HCT116 (cell line): ENCODE measurements at regions not wholly inside any gene's neighbourhood (a gene's known extent, or its start where the extent isn't known, plus 50 kb on each side); places are given as distances from the start of the nearest gene placed in this dataset.

Source experiments
- ATAC-seq: fragments of 200-7000 bp; cut with Tn5 transposase; 2 replicates; pipeline ENCODE4 v1.9.1; 2020; ENCODE audit warnings: mild to moderate bottlenecking, moderate library complexity
- BruUV-seq: library from RNA; stranded (reverse); fragments of 400-500 nt; replicated peaks from 2 replicates; lab custom pipeline; 2021; lab: Mats Ljungman, UMichigan
- CTCF ChIA-PET: fragments of 300-600 bp; sonication (Branson Sonifier 250); formaldehyde crosslinking; loops from one replicate; lab custom pipeline; 2021; ENCODE audit warnings: antibody characterized with exemption; lab: Charles Lee
- POLR2A ChIA-PET: fragments of 300-600, 350-600 bp; sonication (Branson Sonifier 250); formaldehyde crosslinking; loops from one replicate; lab custom pipeline; 2021; ENCODE audit warnings: antibody characterized with exemption; lab: Charles Lee
- RAD21 ChIA-PET, 2 experiments: fragments of 300-600 bp; sonication (Branson Sonifier 250); formaldehyde crosslinking; loops; one replicate each; lab custom pipeline; 2023; ENCODE audit warnings: low total read pairs in 2 of 2; ENCODE audit not compliant: uncharacterized antibody in 2 of 2, unreplicated experiment in 2 of 2, low non-redundant PET in 1 of 2; lab: Charles Lee
- DNase-seq: peaks from one replicate; pipeline ENCODE4 v3.0.0-alpha.2; 2010; ENCODE audit warnings: low read depth, low spot score
- H2AFZ ChIP-seq: fragments of 200-600 bp; shearing (Covaris generic), sonication (generic); 2 replicates; pipeline ENCODE4 v1.6.1; 2017; ENCODE audit warnings: low read depth, mixed run types, mixed read lengths, antibody characterized with exemption, low read length; ENCODE audit not compliant: poor library complexity, severe bottlenecking
- H3K27ac ChIP-seq: 2 replicates; pipeline ENCODE4 v1.5.1; 2012; ENCODE audit warnings: low read depth, low read length
- H3K27me3 ChIP-seq: fragments of 200-600 bp; sonication (generic); 2 replicates; pipeline ENCODE4 v1.6.1; 2016; ENCODE audit warnings: mixed run types, low read length, mixed read lengths; ENCODE audit not compliant: insufficient read depth
- H3K36me3 ChIP-seq, 2 experiments: fragments of 200-500 bp in 1 of 2; fragments of 200-600 bp in 1 of 2; sonication (Bioruptor generic) in 1 of 2; sonication (generic) in 1 of 2; 2 replicates each; pipeline versions ENCODE4 v1.5.1 to v1.6.1; 2014 to 2016; ENCODE audit warnings: low read length in 2 of 2, inconsistent platforms in 1 of 2, mixed read lengths in 1 of 2, mixed run types in 1 of 2; ENCODE audit not compliant: insufficient read depth in 2 of 2, control insufficient read depth in 1 of 2
- H3K4me1 ChIP-seq, 2 experiments: fragments of 200-600 bp in 1 of 2; sonication (generic) in 1 of 2; 2 replicates each; pipeline versions ENCODE4 v1.5.1 to v1.6.1; 2012 to 2017; ENCODE audit warnings: low read length in 2 of 2, inconsistent platforms in 1 of 2, mild to moderate bottlenecking in 1 of 2, mixed read lengths in 1 of 2, mixed run types in 1 of 2, moderate library complexity in 1 of 2; ENCODE audit not compliant: insufficient read depth in 2 of 2, control insufficient read depth in 1 of 2
- H3K4me2 ChIP-seq: fragments of 200-600 bp; sonication (generic); 2 replicates; pipeline ENCODE4 v1.6.1; 2017; ENCODE audit warnings: mixed run types, low read length, mixed read lengths
- H3K4me3 ChIP-seq, 2 experiments: fragments of 200-600 bp in 1 of 2; sonication (generic) in 1 of 2; replicated peaks in 1 of 2; 2 replicates each; pipeline ENCODE4 v1.5.1; 2011 to 2016; ENCODE audit warnings: low read length in 2 of 2, control low read depth in 1 of 2, low read depth in 1 of 2, mild to moderate bottlenecking in 1 of 2, mixed read lengths in 1 of 2, mixed run types in 1 of 2
- H3K79me2 ChIP-seq: fragments of 200-600 bp; sonication (generic); 2 replicates; pipeline ENCODE4 v1.6.1; 2017; ENCODE audit warnings: mild to moderate bottlenecking, mixed run types, low read length, moderate library complexity, mixed read lengths; ENCODE audit not compliant: insufficient read depth
- H3K9ac ChIP-seq: fragments of 200-600 bp; sonication (generic); 2 replicates; pipeline ENCODE4 v1.6.1; 2016; ENCODE audit warnings: low read length, mixed read lengths
- H3K9me2 ChIP-seq: fragments of 200-600 bp; sonication (generic), shearing (Covaris generic); 2 replicates; pipeline ENCODE4 v1.6.1; 2017; ENCODE audit warnings: mixed run types, mild to moderate bottlenecking, moderate library complexity; ENCODE audit not compliant: insufficient read depth
- H3K9me3 ChIP-seq, 2 experiments: fragments of 200-500 bp in 1 of 2; fragments of 200-600 bp in 1 of 2; sonication (Bioruptor generic) in 1 of 2; sonication (generic) in 1 of 2; 2 replicates each; pipeline ENCODE4 v1.6.1; 2014 to 2017; ENCODE audit warnings: low read length in 2 of 2, mixed read lengths in 2 of 2, inconsistent platforms in 1 of 2, low read depth in 1 of 2, mild to moderate bottlenecking in 1 of 2, mixed run types in 1 of 2, moderate library complexity in 1 of 2; ENCODE audit not compliant: control insufficient read depth in 1 of 2, insufficient read depth in 1 of 2
- H4K20me1 ChIP-seq: fragments of 200-600 bp; sonication (generic), shearing (Covaris generic); 2 replicates; pipeline ENCODE4 v1.6.1; 2017; ENCODE audit warnings: mixed run types, mild to moderate bottlenecking, moderate library complexity; ENCODE audit not compliant: insufficient read depth
- ATF3 ChIP-seq: IDR thresholded peaks from 2 replicates; pipeline ENCODE4 v1.6.1; 2012
- CEBPB ChIP-seq: IDR thresholded peaks from 2 replicates; pipeline ENCODE4 v1.6.1; 2012; ENCODE audit warnings: low read depth
- CTCF ChIP-seq, 3 experiments: fragments of 200-600 bp in 1 of 3; sonication (generic) in 1 of 3; IDR thresholded peaks in 2 of 3; conservative IDR thresholded peaks in 1 of 3; 2 replicates each; pipeline ENCODE4 v1.5.1; 2012 to 2017; ENCODE audit warnings: low read depth in 2 of 3, low read length in 2 of 3, antibody characterized with exemption in 1 of 3, borderline replicate concordance in 1 of 3, control low read depth in 1 of 3, mild to moderate bottlenecking in 1 of 3, mixed read lengths in 1 of 3, mixed run types in 1 of 3, moderate library complexity in 1 of 3; ENCODE audit not compliant: insufficient read depth in 1 of 3
- EGR1 ChIP-seq: IDR thresholded peaks from 2 replicates; pipeline ENCODE4 v1.6.1; 2012; ENCODE audit warnings: low read depth
- ELF1 ChIP-seq: IDR thresholded peaks from 2 replicates; pipeline ENCODE4 v1.6.1; 2012; ENCODE audit warnings: low read depth, borderline replicate concordance
- EZH2phosphoT487 ChIP-seq: fragments of 200-600 bp; IDR thresholded peaks from 2 replicates; pipeline ENCODE4 v1.6.1; 2018; ENCODE audit warnings: antibody characterized with exemption, borderline replicate concordance
- FOSL1 ChIP-seq: IDR thresholded peaks from 2 replicates; pipeline ENCODE4 v1.6.1; 2012; ENCODE audit warnings: low read depth
- JUND ChIP-seq: IDR thresholded peaks from 2 replicates; pipeline ENCODE4 v1.6.1; 2012
- MAX ChIP-seq: IDR thresholded peaks from 2 replicates; pipeline ENCODE4 v1.6.1; 2012
- POLR2A ChIP-seq: IDR thresholded peaks from 2 replicates; pipeline ENCODE4 v1.7.0; 2011; ENCODE audit warnings: borderline replicate concordance; ENCODE audit not compliant: insufficient read depth, insufficient read length; ENCODE audit errors: extremely low read depth
- POLR2AphosphoS5 ChIP-seq: IDR thresholded peaks from 2 replicates; pipeline ENCODE4 v1.6.1; 2011; ENCODE audit warnings: mild to moderate bottlenecking, low read depth, low read length, moderate library complexity
- RAD21 ChIP-seq: IDR thresholded peaks from 2 replicates; pipeline ENCODE4 v1.6.1; 2012; ENCODE audit warnings: low read depth, mild to moderate bottlenecking
- REST ChIP-seq: IDR thresholded peaks from 2 replicates; pipeline ENCODE4 v1.6.1; 2012; ENCODE audit warnings: low read depth
- SIN3A ChIP-seq: IDR thresholded peaks from 2 replicates; pipeline ENCODE4 v1.6.1; 2012; ENCODE audit warnings: low read depth
- TCF7L2 ChIP-seq: IDR thresholded peaks from 2 replicates; pipeline ENCODE4 v1.7.0; 2011; ENCODE audit warnings: borderline replicate concordance, inconsistent platforms; ENCODE audit not compliant: insufficient read depth, insufficient read length; ENCODE audit errors: extremely low read depth
- ZNF274 ChIP-seq: fragments of 200-500 bp; sonication (Bioruptor generic); IDR thresholded peaks from 2 replicates; pipeline ENCODE4 v1.6.1; 2014; ENCODE audit warnings: mild to moderate bottlenecking, low read depth, low read length, inconsistent platforms
- intact Hi-C: fragments of 100-400 bp; cut with micrococcal nuclease; formaldehyde crosslinking; loops from 2 replicates; pipeline ENCODE4 v1.10.0; 2022

- Histone ChIP-seq H3K9ac (no peak overlapping the region), H3K4me1 (no peaks in the 10 kb centered on the region), H3K4me2 (no peak overlapping the region), H3K9me3 (peaks cover 3 to 7% of the 10 kb centered on the region in 2 experiments; a peak in 1 of 4 replicates), H3K4me3 (no peak overlapping the region), H4K20me1 (no peaks in the 10 kb centered on the region), H2AFZ (no peak overlapping the region), H3K27ac (no peak overlapping the region), H3K36me3 (no peaks in the 10 kb centered on the region), H3K9me2 (no peaks in the 10 kb centered on the region), H3K27me3 (no peaks in the 10 kb centered on the region), H3K79me2 (no peaks in the 10 kb centered on the region)
- BruUV-seq = no TSS peak
- DNase-seq = no peak
- intact Hi-C loops = no loop called here
- no peak for ATAC-seq
- ChIA-PET RAD21 (no interaction called here), CTCF (no interaction called here), POLR2A (no interaction called here)
- TF ChIP-seq EGR1 (no peak), CEBPB (no peak), TCF7L2 (no peak), REST (no peak), EZH2phosphoT487 (no peak), MAX (no peak), POLR2AphosphoS5 (no peak), ZNF274 (no peak), SIN3A (no peak), POLR2A (no peak), RAD21 (no peak), ELF1 (no peak), CTCF (IDR thresholded peaks at IDR 0.05 in 2 of 3, conservative IDR thresholded peaks at IDR 0.05 in 1 of 3; ENCODE audit: borderline replicate concordance in 1 of 3, insufficient read depth in 1 of 3, low read depth in 2 of 3, low read length in 2 of 3) (no peak), FOSL1 (no peak), ATF3 (no peak), JUND (no peak)
Measured at GRCh38 chr14:89091781-89092180, 267.3 kb downstream of the TTC8 start.
